HepG2 (cell line): ENCODE measurements at regions not wholly inside any gene's neighbourhood (a gene's known extent, or its start where the extent isn't known, plus 50 kb on each side); places are given as distances from the start of the nearest gene placed in this dataset.
"Not testable (repeated sequence)": the region's sequence is repeated elsewhere in the genome, so short reads cannot be mapped to it uniquely, and the experiment has no call there.

Experiments
- ATAC-seq: fragments of 200-7000 bp; cut with Tn5 transposase; 3 replicates; pipeline ENCODE4 v1.9.1; 2020; ENCODE audit warnings: mild to moderate bottlenecking, moderate library complexity
- BruUV-seq: library from RNA; stranded (reverse); fragments of 400-500 nt; replicated peaks from 2 replicates; lab custom pipeline; 2021; lab: Mats Ljungman, UMichigan
- CTCF ChIA-PET: fragments of 300-600 bp; formaldehyde crosslinking; extraction: SDS; loops from one replicate; lab custom pipeline; 2021; ENCODE audit warnings: low total read pairs, inconsistent platforms, low intra/inter-chr PET ratio; lab: Yijun Ruan, JAX
- POLR2A ChIA-PET: fragments of 350-600 bp; sonication (Branson Sonifier 250); formaldehyde crosslinking; loops from one replicate; lab custom pipeline; 2020; ENCODE audit warnings: antibody characterized with exemption, inconsistent platforms; lab: Yijun Ruan, JAX
- DNase-seq: peaks from one replicate; pipeline ENCODE4 v3.0.0-alpha.2; 2015; ENCODE audit warnings: low spot score
- FAIRE-seq: peaks from 3 replicates; lab custom pipeline; 2011; peaks lifted over from hg19 to GRCh38; lab: Jason Lieb, UNC
- H2AFZ ChIP-seq: one replicate; pipeline ENCODE4 v1.6.1; 2011; ENCODE audit warnings: low read length, inconsistent platforms
- H3K27ac ChIP-seq: fragments of 300-600 bp; 3 replicates; pipeline ENCODE4 v1.8.0; 2011; ENCODE audit warnings: mixed run types, mild to moderate bottlenecking, mixed read lengths, low read length, inconsistent platforms; ENCODE audit not compliant: insufficient read depth; ENCODE audit errors: extremely low read length
- H3K27me3 ChIP-seq, 2 experiments: fragments of 200-600 bp in 1 of 2; 2 replicates in 1 of 2; 3 replicates in 1 of 2; pipeline versions ENCODE4 v1.6.0 to v1.8.0; 2011; ENCODE audit warnings: low read length in 2 of 2, mild to moderate bottlenecking in 2 of 2, moderate library complexity in 2 of 2, inconsistent platforms in 1 of 2; ENCODE audit not compliant: insufficient read depth in 2 of 2, control insufficient read depth in 1 of 2
- H3K36me3 ChIP-seq, 2 experiments: fragments of 200-600 bp in 1 of 2; replicated peaks in 1 of 2; 2 replicates in 1 of 2; 3 replicates in 1 of 2; pipeline versions ENCODE4 v1.5.1 to v1.8.0; 2011; ENCODE audit warnings: low read length in 2 of 2, inconsistent platforms in 1 of 2; ENCODE audit not compliant: insufficient read depth in 2 of 2, control insufficient read depth in 1 of 2
- H3K4me1 ChIP-seq: 2 replicates; pipeline ENCODE4 v1.5.1; 2012; ENCODE audit warnings: low read length, inconsistent platforms; ENCODE audit not compliant: insufficient read depth
- H3K4me2 ChIP-seq: 2 replicates; pipeline ENCODE4 v1.6.0; 2011; ENCODE audit warnings: low read depth, low read length, inconsistent platforms
- H3K4me3 ChIP-seq, 3 experiments: fragments of 200-600 bp in 1 of 3; sonication (generic), shearing (Covaris generic) in 1 of 3; replicated peaks in 1 of 3; 2 replicates each; pipeline ENCODE4 v1.5.1; 2011 to 2016; ENCODE audit warnings: low read length in 3 of 3, inconsistent platforms in 2 of 3, low read depth in 2 of 3, mild to moderate bottlenecking in 2 of 3, control low read depth in 1 of 3, mixed read lengths in 1 of 3; ENCODE audit not compliant: insufficient read depth in 1 of 3
- H3K79me2 ChIP-seq: one replicate; pipeline ENCODE4 v1.6.1; 2011; ENCODE audit warnings: low read length, inconsistent platforms; ENCODE audit not compliant: insufficient read depth
- H3K9ac ChIP-seq: 2 replicates; pipeline ENCODE4 v1.6.0; 2011; ENCODE audit warnings: mild to moderate bottlenecking, low read depth, low read length, inconsistent platforms; ENCODE audit not compliant: insufficient read depth
- H3K9me3 ChIP-seq: 2 replicates; pipeline ENCODE4 v1.5.1; 2012; ENCODE audit warnings: mild to moderate bottlenecking, low read length
- H4K20me1 ChIP-seq: 2 replicates; pipeline ENCODE4 v1.6.0; 2011; ENCODE audit warnings: inconsistent platforms, mild to moderate bottlenecking, low read length, moderate library complexity; ENCODE audit not compliant: insufficient read depth
- SMYD3 ChIP-seq: sonication (generic); formaldehyde crosslinking; IDR thresholded peaks from 2 replicates; pipeline ENCODE4 v1.8.1; 2023; ENCODE audit warnings: mild to moderate bottlenecking, missing genetic modification reagents
- TBP ChIP-seq: sonication (generic); formaldehyde crosslinking; IDR thresholded peaks from 2 replicates; pipeline ENCODE4 v1.5.0; 2020; ENCODE audit warnings: missing genetic modification reagents
- ZNF292 ChIP-seq: sonication (generic); formaldehyde crosslinking; IDR thresholded peaks from 2 replicates; pipeline ENCODE4 v1.8.1; 2022; ENCODE audit warnings: mild to moderate bottlenecking, low read depth, missing genetic modification reagents, borderline replicate concordance
- ZNF30 ChIP-seq: sonication (generic); formaldehyde crosslinking; IDR thresholded peaks from 2 replicates; pipeline ENCODE4 v1.5.0; 2020; ENCODE audit warnings: mild to moderate bottlenecking, missing genetic modification reagents
- WGBS: methylation state at CpG from one replicate; pipeline ENCODE4 v1.1.6; 2017; ENCODE audit warnings: low lambda C conversion rate; 5-methylcytosine and 5-hydroxymethylcytosine counted together
- in situ Hi-C: cut with HindIII; loops from 2 replicates; pipeline ENCODE4 v1.10.0; 2017; ENCODE audit warnings: low pct_unique_long_range_greater_than_20kb; ENCODE audit not compliant: extremely low pct_ligation_motif_present
- intact Hi-C: fragments of 100-400 bp; cut with micrococcal nuclease; formaldehyde crosslinking; loops from one replicate; pipeline ENCODE4 v1.10.0; 2022; ENCODE audit not compliant: unreplicated experiment

GRCh38 chr13:50396001-50396400 is 380.8 kb downstream of the KCNRG start:
- FAIRE-seq (no peak), ATAC-seq (no peak), DNase-seq (no peak)
- no peak overlapping the region for H3K4me3 ChIP-seq
- H3K4me1 ChIP-seq: peaks cover 1% of the 10 kb centered on the region; the same call in 1 of the 2 replicates
- intact Hi-C loops: no loop called here
- no peak overlapping the region for H3K9ac ChIP-seq
- H3K27ac ChIP-seq: no peak overlapping the region
- ChIA-PET CTCF (no interaction called here), POLR2A (no interaction called here)
- TF ChIP-seq ZNF30: no peak
- TF ChIP-seq SMYD3 (CRISPR knock-in tag): no peak
- no peak for TF ChIP-seq TBP
- no peak for TF ChIP-seq ZNF292 (CRISPR knock-in tag)
- H3K9me3 ChIP-seq: no peaks in the 10 kb centered on the region
- H3K27me3 ChIP-seq: no peaks in the 10 kb centered on the region
- no TSS peak for BruUV-seq
- H3K36me3 ChIP-seq: peaks cover 3 to 10% of the 10 kb centered on the region in 2 experiments; a peak in 2 of 5 replicates
- H3K79me2 ChIP-seq: no peaks in the 10 kb centered on the region
- no peak overlapping the region for H3K4me2 ChIP-seq
- in situ Hi-C loops: no loop called here
- no peaks in the 10 kb centered on the region for H4K20me1 ChIP-seq
- no peak overlapping the region for H2AFZ ChIP-seq

GRCh38 chr13:50396618-50397017 is 381.4 kb downstream of the KCNRG start:
- intact Hi-C loops, DNase-seq, H4K20me1 ChIP-seq, H3K27ac ChIP-seq, H2AFZ ChIP-seq, H3K4me2 ChIP-seq, POLR2A ChIA-PET, BruUV-seq, CTCF ChIA-PET, H3K4me1 ChIP-seq, ATAC-seq, H3K4me3 ChIP-seq, H3K9me3 ChIP-seq, FAIRE-seq, H3K79me2 ChIP-seq, H3K27me3 ChIP-seq, in situ Hi-C loops, H3K9ac ChIP-seq: not testable (repeated sequence)
- peaks cover 3 to 14% of the 10 kb centered on the region in 2 experiments; a peak in 2 of 5 replicates for H3K36me3 ChIP-seq
- no CpG with 5 or more reads among the region's 31 CpGs for WGBS
